AG09319 (cell line): ENCODE measurements at regions not wholly inside any gene's neighbourhood (a gene's known extent, or its start where the extent isn't known, plus 50 kb on each side); places are given as distances from the start of the nearest gene placed in this dataset.

Source experiments
- DNase-seq: peaks from one replicate; pipeline ENCODE4 v3.0.0-alpha.2; 2010; ENCODE audit warnings: low read depth; ENCODE audit errors: extremely low read depth
- CTCF ChIP-seq: IDR thresholded peaks from 2 replicates; pipeline ENCODE4 v1.5.1; 2011; ENCODE audit warnings: low read depth, mild to moderate bottlenecking, inconsistent platforms, low read length, moderate library complexity

GRCh38 chr6:88538840-88539239 lies 372.7 kb upstream of the CNR1 start:
- TF ChIP-seq CTCF: no peak
- no peak for DNase-seq

GRCh38 chr6:88538130-88538706 lies 372.1 kb upstream of the CNR1 start:
- no peak for DNase-seq
- no peak for TF ChIP-seq CTCF

GRCh38 chr6:88536071-88536625 lies 370.0 kb upstream of the CNR1 start:
- TF ChIP-seq CTCF: no peak
- no peak for DNase-seq

GRCh38 chr6:88535306-88535705 lies 369.2 kb upstream of the CNR1 start:
- no peak for DNase-seq
- TF ChIP-seq CTCF: no peak

GRCh38 chr6:88532241-88532860 lies 366.2 kb upstream of the CNR1 start:
- no peak for DNase-seq
- no peak for TF ChIP-seq CTCF

- DNase-seq: no peak
- TF ChIP-seq CTCF: no peak
These were observed 363.6 kb upstream of the CNR1 start for GRCh38 chr6:88529726-88530125.

- no peak for DNase-seq
- TF ChIP-seq CTCF: no peak
These were observed 354.3 kb upstream of the CNR1 start for GRCh38 chr6:88520445-88520844.
